NCI-H345 (cell line): ENCODE measurements at regions not wholly inside any gene's neighbourhood (a gene's known extent, or its start where the extent isn't known, plus 50 kb on each side); places are given as distances from the start of the nearest gene placed in this dataset.
"Not testable (repeated sequence)": the region's sequence is repeated elsewhere in the genome, so short reads cannot be mapped to it uniquely, and the experiment has no call there.

Source experiments
- DNase-seq: peaks from one replicate; lab custom pipeline; 2025; lab: John Stamatoyannopoulos, UW

DNA sequence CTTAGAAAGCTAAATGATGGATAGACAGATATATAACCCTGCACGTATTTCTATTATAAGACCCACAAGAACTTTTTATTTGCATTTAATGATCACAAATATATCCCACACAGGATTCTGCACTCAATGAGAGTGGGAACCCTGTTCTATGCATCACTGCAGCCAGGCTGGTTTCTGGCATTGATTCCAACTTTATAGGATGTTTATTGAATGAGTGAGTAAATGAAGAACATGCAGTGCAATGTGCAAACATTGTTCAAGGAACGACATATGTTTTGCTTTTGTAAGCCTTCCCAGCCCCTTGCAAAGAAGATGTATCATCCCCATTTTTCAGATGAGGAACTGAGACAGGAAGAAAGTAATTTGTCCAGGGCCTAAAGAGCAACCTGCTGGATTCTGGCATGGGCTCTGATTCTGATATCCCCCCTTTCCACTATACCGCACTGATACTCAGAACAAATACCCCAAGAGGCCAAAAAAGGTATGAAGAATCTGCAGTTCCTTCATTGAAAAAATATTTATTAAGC is 246.3 kb downstream of the LACC1 start:
- DNase-seq = no peak

DNA sequence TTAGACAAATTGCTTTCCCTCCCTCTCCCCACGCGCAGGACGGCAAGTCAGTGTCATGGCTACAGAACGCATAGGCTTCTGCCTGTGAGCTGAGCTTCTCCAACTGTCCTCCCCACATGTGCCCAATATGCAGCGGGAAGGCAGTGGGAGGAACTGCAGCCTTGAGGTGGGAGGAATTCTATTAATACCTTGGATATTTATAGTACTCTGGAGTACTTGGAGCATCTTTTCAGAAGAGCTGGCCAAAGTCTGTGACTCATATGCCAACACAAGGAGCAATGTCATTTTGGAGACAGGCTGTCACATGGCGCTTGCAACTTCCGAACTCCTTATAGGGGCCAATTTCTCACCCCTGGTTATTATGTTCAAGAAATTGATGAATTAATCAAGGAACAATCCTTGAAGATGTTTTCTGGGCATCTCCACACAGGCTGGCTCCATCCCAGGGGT is 245.0 kb upstream of the SERP2 start:
- DNase-seq = no peak

DNA sequence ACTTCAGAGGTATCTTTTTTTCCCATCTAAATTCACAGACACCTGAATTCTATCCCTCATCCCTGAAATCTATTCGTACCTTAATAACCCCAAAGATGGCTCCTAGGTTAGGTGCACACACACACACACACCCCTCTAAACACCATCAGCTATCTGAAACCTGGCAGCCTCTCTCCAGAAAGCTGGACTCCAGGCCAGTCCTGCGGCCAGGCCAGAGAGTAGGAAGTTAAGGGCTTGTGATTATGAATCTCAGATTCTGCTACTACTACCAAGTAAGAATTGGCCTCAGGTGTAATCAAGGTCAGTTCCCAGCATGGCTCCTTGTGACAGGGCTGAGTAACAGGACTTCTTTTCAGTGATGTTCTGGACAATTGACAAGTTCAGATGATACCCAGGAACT is 244.2 kb upstream of the SERP2 start:
- DNase-seq = no peak

DNA sequence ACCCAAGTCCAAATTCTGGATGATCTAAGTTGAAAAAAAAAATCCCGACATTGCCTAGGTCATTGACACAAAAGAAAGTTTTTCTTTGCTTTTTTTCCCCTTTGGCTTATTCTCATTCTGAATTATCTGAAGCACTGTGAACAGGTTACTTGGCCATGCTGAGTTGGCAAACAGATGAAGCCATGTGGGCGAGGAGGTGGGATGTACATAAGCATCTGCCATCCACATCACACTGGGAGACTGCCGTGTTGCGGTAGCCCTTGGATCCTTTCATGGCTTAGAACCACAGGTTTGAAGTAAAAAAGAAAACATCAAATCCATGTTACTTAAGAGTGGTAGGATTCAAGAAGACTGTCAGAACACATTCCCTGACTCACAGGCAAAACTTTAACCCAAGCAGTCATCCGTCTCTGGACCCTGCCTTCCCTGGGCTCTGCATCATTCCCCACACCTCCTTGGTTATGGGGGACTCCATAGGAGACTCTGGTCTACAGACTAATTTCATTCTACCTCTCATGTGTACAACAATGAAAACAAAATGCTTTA is 242.5 kb upstream of the SERP2 start:
- DNase-seq = no peak

DNA sequence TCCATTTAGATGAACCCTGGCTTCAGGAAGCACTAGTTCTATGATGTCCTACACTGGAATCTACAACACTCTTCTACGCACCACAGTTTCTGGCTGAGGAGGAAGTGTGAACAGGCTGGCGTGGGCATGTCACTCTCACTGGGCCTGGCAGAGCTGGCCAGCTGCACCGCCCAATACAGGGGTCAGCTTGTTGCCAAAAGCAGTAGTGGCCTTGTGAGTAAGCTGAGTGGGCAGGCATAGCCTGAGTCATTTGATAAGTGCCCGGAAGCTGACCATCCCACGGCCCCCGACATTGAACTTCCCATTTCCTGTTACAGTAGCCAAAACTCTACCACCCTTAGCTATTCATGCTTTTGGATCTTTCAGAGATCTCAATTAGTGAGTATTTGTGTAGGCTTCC is 240.9 kb upstream of the SERP2 start:
- DNase-seq = no peak

DNA sequence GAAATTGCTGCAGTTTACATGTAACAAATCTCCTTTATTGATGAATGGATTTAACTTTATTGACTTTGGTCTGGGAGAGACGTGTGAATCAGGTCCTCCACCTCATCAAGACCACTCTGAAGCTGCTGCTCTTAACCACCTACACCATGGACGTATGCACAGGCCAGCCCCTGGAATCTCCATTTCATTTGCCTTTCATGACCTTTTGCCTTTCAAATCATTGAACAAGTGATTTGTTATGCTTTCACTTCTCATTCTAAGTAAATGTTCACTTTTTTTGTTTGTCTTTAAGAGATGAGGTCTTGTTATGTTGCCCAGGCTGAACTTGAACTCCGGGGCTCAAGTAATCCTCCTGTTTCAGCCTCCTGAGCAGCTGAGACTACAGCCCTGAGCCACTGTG is 240.0 kb upstream of the SERP2 start:
- DNase-seq = no peak

DNA sequence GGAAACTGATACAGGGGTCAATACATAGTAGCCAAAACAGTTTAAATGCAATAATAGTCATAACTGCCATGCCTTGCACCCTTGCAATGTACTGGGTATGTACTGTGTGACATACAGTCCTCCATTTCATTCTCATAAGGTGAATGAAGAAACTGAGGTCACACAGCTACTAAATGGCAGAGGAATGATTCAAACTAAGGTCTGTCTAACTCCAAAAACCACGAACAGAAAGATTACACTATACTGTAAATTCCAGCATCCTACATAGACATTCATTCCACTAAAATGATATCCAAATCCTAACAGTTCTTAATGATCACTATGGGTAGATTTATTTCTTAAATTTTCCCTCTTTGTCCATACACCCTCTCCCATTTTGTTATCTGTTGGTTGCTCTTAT is 238.1 kb upstream of the SERP2 start:
- no peak for DNase-seq

DNA sequence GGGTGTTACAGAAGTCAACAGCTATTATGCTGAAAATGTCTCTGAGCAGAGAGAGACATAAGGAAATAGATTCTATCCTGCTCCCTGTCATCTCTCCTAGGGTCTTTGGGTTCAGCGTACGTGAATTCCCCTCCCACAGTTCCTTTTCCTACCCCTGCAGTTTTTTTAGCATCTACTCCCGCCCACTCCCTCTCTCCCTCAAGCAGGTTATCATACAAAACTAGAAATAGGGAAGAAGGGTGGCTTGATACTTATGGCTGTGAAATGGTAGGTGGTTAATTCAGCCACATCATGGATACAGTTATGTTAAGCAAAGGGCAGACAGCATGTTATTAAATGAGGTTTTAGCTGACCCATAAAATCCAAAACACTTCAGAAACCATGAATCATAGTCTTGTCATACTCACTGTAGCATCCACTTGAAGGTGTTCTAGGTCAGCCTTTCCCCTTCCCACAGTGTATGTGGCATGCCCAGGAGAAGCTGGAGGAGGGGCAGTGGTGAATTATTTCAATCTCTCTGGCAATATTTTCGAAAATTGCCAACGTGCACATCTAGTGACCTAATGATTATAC is 236.8 kb upstream of the SERP2 start:
- no peak for DNase-seq

DNA sequence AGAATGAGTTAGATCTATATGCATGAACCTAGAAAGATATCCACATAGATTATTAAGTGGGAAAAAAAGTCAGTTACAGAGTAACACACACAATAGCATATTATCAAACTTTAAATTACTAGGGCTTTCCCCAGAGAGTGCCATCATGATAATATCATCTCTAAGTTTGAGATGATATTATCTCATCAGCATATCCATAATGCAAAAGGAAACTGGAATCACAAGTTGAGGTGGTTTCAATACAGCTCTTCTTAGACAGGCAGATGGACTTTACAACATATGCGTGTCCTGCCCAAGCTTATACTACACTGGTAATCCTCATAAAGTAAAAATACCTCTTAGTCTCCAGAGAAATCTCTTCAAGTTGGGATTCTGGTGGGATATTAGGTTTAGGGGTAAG is 236.2 kb upstream of the SERP2 start:
- DNase-seq = no peak

DNA sequence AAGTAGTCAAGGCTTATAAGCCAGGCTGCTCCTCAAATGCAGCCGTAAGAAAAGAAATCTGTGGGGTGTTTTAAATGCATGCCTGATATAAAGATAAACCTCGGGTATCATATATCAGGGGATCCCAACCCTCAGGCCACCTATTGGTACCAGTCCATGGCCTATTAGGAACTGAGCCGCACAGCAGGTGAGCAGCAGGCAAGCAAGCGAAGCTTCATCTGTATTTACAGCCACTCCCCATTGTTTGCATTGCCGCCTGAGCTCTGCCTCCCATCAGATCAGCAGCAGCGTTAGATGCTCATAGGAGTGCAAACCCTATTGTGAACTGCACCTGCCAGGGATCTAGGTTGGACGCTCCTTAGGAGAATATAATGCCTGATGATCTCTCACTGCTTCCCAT is 233.5 kb upstream of the SERP2 start:
- DNase-seq = peak; percentile 94

DNA sequence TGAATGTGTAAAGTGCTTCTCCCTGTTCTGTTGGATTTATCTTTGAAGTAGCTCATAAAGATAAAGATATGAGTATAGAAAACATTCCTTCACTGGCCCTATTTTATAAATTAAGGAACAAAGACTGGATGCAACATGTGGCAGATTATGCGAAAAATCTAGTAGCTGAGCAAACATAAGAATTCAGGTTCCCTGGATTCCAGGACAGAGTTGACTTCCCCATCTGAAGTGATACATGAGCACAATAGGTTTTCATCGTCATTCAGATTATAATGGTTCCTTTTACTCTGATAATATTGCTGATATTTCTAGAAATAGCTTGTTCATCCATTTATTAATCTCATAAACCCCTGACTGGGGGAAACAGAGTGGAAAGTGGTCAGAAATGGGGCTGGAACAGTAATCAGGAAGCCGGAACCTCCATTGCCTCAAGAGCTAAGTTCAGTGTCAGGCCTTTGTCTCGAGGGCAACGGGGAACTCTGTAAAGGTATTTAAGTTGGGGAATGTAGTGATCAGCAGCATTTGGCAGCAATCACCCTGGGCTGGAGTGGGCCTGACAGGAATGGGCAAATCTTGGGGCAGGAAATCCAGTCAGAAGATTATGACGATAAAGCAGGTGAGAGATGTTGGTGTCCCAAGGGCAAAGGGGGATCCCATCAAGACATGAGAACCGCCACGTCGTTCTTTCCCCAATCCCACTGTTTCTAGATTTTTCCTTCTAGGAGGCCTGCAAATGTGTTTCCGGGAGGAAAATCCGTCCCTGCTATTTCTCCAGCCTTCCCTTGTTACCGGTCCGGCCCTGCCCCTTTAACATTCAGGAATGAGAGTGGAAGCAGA is 232.5 kb upstream of the SERP2 start:
- DNase-seq = peak; percentile 2

DNA sequence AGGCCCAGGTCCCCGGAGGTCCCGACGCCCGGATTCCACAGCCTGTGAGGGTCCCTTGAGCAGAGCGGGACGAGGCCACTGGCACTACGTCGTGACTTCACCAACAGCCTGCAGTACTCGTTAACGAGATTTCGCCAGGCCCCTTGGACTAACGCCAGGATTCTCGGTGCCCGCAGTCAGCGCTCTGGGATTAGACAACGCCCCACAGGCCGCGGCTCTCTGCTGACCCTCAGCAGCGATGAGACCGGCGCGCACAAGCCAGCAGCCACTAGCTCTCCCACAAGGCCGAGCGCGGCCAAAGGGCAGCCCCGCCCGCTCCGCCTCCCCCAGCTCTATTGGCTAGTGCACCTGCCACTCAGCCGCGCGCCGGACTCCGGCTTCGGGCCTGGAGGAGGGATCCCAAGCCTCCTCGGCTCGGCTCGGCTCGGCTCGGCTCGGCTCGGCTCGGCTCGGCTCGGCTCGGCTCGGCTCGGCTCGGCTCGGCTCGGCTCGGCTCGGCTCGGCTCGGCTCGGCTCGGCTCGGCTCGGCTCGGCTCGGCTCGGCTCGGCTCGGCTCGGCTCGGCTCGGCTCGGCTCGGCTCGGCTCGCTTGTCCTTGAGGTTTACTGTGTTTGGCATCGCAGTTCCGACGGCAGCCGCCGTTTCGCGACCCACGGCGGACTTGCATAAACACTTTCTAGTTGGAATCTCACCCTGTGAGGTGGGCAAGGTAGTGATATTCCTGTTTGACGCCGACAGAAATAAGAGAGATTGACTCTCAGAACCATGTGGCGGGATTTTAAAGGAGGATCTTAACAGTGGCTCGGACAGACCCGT is 231.7 kb upstream of the SERP2 start:
- DNase-seq = peak; percentile 90

DNA sequence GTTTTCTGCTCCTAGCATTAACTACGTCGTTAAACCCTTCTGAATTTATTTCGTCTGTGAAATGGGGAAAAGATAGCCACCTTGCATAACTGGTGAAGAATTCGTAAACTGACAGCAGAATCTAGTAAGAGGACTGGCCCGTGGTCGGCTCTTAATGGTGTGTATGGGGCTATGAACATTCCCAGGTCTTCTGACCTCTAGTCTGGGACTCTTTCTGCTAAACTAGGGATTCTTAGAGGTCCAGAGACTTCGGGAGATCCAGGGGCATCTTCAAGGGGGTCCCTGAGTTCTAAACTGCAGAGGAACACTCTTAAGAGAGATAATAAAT is 231.1 kb upstream of the SERP2 start:
- DNase-seq = no peak

DNA sequence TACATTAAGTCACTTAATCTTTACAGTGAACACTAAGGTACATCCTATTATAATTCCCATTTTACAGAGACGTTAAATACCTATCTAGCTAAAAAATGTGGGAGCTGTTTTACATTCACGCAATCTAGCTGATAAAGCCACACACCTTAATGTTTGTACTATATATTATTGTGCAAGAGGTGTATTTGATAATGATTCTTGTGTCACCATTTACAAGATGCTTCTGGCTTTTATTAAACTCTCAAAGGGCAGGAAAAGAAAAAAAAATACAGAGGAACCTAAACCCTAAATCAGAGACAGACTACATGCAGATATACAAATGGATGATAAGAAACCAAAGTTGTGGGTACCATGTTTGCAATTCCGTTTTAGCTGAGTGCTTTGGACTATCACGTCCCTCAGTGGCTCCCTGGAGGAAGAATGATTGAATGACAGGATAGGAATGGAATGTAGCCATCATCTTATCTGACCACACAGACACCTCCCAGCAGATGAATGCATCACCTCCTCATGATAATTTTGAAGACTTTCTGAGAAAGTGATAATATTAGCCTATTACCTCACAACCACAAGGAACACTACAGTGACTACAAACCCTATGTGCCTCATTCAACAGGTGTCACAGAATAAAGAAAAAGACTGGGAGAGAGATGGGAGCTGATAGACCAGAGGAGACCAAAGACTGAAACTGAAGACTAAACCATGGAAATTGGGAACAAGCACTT is 230.5 kb upstream of the SERP2 start:
- no peak for DNase-seq

DNA sequence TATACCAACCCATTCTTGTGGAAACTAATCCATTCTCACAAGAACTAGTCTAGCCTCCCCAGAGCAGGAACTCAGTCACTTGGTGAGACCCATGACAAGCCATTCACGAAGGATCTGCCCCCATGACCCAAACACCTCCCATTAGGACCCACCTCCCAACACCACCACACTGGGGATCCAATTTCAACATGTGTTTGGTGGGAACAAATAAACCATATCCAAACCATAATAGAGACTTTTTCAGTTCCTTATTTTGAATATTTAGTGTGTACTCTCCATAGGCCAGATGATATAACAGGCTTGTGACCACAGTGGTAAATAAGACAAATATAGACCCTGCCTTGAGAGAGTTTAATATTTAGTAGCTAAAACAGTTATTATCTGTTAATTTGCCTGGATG is 227.5 kb upstream of the SERP2 start:
- DNase-seq = no peak

DNA sequence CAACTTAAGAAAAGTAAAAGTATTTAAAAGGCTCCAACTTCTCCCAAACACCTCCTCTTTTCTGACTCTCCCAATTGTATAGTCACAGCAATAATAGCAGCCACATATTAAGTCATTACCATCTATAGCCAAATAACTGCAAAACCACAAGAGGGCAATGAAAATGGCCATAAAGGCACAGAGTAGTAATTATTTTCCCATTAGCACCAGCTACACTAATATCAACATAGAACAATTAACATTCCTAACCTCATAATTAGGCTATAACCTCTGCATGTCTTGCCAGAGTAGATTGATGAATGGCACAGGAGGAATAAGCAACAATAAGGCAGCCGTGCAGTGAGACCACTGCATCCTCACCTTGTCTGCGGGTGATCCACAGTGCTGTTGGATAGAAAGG is 226.4 kb upstream of the SERP2 start:
- no peak for DNase-seq

DNA sequence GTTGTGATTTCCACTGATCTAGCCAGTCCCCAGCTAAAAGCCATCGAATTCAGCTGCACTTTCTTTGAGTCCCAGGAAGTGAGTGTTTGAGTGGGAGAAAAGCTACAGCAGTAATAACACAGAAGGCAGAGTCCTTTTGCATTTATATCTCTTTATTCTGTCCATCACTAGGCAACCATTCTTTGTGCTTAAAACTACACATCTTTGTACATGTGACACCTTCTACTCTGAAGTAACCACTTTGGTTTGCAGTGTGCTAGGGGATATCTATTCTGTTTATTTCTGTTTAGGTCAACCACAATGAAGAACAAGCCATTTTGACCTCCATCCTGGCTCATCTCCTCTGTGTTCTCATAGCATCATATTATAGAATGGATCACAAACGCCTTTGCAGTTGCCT is 226.0 kb upstream of the SERP2 start:
- no peak for DNase-seq

DNA sequence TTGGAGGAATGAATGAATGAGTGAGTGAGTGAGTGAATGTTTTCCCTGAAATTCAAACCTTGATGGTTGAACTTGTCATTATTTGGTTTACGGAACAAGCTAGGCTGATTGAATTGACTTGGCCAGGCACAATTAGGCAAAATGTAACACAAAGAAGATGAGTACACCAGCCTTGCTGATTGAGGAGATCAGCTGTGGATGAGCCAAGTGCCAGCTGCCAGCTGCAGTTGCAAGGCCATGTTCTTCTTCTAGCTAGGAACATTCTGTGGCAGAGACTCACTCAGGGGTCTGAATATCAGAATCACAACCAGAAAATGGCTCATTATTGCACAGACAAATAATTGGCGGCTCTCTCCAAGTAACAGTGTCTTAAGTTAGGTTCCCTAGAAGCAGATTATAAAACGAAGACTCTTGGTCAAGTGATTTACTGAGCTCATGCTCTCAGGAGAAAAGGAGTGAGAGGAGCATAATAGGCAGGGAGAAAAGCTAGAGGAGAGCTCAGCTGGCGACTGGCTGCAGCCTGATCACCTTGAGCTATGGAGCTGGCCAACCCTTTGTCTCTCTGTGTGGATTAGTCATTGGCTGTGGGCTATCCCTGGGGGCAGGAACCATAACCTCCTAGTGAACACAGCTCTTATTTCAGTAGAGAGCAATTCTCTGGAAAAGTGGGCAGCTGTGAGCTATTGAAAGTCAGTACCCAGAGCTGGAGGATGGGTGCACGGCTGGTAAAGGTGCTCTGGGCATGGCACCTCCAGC is 225.3 kb upstream of the SERP2 start:
- DNase-seq = no peak

DNA sequence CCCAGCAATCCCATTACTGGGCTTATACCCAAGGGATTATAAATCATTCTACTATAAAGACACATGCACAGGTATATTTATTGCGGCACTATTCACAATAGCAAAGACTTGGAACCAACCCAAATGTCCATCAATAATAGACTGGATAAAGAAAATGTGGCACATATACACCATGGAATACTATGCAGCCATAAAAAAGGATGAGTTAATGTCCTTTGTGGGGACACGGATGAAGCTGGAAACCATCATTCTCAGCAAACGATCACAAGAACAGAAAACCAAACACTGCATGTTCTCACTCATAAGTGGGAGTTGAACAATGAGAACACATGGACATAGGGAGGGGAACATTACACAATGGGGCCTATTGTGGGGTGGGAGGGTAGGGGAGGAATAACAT is 224.4 kb upstream of the SERP2 start:
- DNase-seq = not testable (repeated sequence)

DNA sequence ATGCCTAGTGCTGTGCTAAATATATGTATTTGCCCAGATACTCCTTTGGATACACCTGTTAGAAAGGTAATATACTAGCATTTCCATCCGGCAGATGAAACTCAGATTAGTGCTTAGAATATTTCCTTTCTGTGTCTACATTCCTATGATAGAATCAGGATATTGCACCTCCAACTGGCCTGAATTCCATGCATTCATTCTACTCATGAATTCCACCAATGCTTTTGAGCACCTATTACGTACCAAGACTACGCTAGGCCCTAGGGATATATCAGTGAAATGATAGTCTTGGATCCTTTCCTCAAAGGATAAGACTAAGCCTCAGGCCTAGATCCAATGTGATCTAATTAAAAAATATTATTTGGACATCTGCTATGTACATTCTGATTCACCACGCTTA is 223.8 kb upstream of the SERP2 start:
- DNase-seq = no peak

DNA sequence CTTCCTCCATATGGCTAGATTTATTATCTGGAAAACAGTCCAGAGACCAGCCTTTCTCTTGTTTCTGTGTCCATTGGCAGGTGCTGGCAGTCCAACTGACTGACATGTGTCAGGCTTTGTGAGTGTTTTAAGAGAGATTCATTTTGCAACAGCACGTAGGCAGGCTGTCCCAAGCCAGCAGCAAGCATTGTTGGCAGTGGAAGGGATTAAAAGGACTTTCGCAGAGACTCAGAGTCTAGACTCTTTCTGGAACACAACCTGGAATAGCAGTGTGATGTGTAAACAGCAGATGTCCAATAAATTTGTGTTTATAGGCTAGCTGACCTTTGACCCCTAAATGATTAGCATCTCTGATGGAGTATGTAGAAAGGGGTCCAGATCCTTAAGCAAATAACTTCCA is 222.2 kb upstream of the SERP2 start:
- no peak for DNase-seq
